ENCODE measurements at regions not wholly inside any gene's neighbourhood (a gene's known extent, or its start where the extent isn't known, plus 50 kb on each side); places are given as distances from the start of the nearest gene placed in this dataset.

DNA sequence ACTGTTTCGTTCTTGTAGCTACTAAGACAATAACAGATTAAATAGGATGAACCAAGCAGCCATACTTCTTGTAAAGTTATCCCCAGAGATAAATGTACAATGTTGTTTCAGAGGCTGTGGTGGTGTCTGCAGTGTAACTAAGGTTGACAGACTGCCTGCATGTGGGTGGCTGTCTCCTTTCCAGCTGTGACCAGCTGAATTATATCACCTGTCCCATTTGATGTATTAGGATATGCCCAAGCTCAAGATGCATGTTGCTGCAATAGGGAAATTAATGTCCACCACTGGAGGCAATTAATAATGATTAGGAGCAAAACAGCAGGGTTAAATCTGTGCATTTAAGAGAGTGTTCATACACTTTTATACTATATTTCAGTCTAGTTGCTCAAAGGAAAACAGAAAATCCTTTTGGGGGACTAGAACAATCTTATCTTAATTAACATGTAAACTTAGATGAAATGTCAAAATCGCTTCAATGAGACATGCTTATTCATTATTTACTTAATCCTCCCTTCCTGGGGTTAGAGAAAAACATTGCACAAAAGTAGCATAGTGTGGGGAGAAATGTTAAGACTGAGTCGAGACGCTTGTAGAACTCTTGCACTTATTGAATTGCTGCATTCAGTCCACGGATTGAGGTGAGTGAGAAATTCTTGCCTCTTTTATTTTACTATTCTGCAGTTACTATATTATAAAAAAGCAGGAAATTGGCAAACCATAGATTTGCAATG, 269.0 kb downstream of the SNX10 start:
- no peak for DNase-seq

DNA sequence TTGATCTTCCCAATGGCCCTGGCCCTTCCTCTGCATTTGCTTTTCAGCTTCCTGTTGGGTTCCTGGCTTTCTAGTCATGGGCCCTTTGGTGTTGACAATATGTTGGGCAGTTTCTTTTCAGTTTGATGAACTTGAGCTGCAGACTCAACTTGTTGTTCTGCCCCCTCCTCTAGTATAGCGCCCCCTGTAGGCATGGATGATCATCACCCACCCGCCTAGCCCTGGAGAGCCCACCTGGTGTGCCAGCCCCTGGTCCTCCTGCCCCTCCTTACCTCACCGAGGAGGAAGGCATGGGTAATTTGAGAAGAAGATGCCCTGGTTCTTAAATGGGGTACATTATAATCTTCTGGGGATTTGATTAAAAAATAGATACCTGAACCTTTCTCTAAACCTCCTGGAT, 271.2 kb downstream of the SNX10 start:
- DNase-seq, result no peak

DNA sequence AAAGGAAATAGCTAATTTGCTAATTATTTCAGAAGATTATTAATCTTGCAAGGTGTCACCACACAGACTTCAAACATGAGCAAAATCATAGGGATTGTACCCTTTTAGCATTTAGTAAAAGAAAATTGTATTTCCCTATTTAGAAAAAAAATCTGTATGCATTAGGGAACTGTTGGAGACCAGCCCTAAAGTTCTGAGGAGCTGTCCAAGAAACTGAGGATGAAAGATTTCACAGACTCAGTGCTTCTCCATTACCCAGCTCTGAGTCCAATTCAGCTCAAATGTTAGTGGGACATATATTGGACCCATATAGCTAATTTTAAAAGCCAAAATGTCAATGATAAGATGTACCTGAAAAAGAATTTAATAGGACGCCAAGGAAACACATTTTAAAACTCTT, 271.7 kb downstream of the SNX10 start:
- DNase-seq, result no peak

DNA sequence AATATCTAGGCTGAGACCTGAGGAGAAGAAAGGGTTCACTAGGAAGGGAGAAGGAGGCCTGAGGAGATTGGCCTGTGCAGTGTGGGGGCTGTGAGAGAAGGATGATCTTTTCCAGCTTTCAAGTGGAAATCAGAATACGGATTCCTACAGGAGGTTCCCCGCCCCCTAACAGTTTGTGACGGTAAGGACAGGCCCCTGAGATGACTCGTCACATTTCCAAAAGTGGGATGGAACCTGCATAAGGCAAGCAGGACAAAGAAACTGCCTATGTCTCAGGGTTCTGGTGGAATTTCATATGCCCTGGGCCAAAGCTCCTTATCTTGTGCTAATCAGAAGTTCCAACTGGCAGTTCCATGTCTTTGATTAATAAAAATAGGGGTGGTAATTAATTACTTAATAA, 275.6 kb downstream of the SNX10 start:
- no peak for DNase-seq

DNA sequence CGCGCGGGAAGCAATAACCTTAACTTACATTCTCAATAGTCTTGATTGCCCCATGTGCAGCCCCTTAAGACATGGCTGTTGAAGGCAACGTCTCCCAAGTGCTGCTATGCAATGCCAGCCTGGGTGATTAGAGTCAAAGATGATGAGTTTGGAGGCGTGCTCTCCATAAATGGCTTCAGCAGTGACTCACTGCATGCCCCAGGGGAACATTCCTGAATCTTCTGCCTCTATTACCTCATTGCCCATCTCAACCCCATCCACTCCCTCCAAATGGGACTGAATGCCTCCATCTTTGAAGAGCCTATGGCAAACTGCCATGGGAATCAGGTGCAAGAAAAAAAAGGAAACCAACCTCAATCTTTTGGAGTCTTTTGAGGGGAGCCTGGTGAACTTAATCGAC, 282.8 kb downstream of the SNX10 start:
- DNase-seq, result no peak

DNA sequence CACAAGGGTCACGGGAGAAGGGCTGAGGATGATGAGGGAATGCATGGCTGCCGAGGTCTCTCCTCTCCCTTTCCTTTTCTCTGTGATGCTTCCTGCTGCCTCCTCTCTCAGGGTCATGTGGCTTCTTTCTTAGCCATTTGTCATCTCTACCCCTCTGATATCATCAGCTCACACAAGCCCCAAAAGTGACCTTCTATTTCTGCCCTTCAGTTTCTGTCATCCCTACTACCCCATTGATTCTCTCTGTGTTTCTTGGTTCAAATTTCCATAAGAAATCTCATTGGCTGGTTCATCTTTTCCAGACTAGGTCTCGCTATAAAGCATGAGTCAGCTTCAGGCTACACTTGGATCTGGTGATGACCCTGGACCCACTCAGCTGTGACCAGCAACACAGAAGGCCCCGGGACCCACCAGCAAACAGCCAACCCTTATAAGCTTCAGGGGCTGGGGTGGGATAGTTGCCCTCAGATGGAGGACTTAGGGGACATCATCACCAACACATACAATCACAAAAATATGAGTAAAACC, 284.3 kb downstream of the SKAP2 start:
- no peak for DNase-seq

DNA sequence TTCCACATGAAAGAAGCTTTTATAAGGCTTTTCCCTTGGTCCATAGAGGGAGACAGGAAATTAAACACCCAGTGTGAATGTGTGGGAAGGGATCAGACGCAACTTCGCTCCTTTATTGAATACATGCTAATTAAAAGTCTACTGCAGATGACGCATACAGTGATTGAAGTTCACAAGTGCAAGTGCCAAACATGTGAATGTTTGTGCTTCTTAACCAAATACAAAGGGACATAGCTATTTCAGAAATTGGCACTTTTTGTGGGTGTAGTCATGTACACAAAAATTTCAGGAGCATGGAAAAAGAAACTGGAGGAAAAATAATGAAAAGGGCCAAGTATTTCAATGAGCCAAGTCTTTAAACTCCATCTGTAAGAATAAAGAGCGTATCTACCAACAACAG, 283.7 kb downstream of the SKAP2 start:
- no peak for DNase-seq

DNA sequence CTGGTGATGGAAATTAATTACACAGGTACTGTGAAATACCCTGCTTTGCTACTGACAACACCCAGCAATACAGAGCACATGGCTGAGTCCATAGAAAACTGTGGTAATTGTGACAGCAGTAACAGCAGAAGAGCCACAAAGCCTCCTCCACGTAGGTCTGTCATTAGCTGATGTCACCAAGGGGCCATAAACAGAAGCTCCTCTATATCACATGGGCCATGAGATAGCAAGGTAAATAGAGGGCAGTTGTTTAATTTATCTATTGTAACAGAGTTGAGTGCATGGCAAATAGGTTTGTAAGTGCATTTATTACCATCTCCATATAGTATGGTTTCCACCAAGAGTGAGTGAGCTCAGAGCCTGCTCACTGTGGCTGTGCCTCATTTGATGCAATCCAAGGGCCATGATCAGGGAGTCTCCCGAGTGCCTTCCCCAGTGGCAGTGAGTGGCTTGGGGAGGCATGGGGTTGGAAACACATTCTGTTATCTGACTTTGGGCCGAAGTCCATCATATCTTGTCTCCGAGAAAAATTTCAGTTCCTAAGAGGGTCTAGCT, 281.2 kb downstream of the SKAP2 start:
- DNase-seq, result peak; percentile 99

DNA sequence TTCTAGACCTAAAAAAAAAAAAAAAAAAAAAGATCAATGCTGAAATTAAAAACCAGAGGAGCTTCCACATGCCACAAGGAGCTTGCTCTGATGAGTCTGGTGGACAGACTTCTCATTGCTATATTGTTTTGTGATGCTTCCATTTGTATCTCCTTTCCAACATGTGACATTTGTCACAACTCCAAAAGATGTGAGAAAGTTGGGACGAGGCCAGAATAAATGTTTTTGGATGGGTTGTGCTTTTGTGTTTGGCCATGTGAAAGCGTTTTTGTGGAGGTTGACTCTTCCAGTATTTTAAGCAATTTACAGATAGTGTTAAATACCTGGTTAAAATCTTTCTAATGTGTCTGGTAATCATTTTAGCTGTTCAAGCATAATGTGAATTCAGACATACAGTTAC, 280.1 kb downstream of the SKAP2 start:
- DNase-seq, result no peak

DNA sequence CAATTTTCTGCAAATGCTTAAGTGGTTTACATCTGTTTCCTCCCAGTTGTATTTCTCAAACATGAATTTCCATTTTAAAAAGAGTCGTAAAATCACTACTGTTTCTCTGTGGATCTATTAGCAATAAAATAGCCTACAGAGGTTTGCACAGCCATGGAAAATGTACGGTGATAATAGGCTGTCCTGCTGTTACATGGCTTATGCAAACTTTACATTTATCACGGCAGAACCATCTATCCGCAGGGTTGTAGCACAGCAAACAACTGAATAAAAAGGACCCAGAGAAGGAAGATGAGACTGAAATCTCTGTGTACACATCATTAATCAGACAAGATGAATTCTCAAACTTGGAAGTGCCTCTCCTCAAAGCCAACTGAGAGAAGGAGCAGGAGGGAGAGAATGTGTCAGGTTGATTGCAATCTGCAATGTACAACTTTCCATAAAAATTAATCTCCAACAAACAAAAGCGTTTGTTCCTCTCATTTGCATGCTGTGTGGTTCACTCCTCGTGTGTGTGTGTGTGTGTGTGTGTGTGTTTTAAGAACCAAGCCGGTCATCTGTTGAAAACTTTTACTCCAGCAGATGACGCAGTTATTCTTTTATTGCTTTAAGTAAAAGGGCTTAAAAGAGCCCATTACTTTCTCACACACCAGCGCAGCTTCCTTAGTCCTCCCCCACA, 279.3 kb downstream of the SKAP2 start:
- DNase-seq, result peak; percentile 89

DNA sequence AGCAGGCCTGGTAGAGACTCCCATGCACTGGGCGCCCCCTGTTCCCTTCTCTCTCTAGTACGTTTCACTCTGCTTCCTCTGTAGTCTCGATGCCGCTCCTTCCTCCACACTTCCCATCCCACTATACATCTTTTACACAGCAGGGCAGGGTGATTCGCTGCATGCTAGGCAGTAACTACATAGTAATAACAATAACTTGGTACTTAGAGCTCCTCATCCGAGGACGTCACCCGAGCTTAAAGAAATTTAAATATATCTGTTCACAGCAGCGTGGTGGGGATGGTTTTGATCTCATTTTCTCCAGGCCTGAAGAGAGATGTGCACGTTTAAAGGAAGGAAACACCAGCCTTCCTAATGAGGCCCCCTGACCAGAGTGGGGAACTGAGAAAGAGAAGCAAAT, 276.9 kb downstream of the SKAP2 start:
- DNase-seq, result no peak

DNA sequence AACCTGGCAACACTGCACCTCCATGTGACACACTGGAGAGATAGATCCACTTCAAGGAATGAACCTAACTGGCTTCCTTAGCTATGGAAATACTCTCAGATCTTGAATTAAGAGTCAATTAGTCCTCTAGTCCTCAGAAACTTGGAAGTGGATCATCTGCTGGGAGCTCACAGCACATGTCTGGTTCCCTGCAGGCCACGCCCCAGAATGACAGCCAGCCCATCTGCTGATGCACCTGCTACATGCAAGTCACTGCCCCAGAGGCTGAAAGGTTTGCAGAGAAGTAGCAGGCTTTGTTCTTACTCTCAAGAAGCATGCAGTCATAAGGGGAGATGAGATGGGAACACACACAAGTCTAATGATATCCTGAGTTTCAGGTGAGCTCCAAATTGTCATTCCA, 275.9 kb downstream of the SKAP2 start:
- peak; percentile 75 for DNase-seq

DNA sequence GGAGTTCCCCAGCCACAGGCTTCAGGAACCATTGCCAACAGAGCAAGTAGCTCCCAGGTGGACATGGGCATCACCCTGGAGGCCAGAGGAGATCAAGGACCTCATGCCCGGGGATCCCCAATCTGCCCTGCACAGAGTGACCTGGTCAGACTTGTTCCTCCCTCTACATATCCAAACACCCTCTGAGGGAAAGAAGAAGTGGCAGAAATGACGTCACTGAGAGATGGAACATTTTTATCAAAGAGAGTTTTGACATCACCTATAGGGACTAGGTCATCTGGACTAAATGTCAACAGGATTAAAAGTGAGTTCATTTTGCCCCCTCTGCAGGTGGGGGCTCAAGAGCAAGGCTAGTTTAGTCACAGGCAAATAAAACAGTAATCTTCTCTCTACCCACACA, 273.7 kb downstream of the SKAP2 start:
- no peak for DNase-seq

DNA sequence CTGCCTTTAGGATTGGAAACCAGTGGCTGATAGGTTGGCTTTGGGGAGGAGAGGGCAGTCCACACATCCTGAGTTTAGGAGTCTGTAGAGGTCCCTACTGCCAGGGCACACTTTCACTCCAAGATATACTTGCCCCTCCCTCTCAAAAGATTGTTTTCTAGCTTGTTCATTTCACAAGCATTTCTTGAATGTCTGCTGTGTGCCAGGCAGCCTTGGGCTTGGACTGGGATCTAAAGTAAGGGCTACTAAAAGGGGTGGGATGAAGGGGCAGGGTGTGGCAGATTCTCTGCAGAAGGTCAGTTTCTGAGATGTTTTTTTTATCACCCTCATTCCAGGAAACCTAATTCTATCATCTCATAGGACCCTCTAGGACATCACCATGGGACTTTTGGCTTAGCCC, 272.4 kb downstream of the SKAP2 start:
- DNase-seq, result no peak

DNA sequence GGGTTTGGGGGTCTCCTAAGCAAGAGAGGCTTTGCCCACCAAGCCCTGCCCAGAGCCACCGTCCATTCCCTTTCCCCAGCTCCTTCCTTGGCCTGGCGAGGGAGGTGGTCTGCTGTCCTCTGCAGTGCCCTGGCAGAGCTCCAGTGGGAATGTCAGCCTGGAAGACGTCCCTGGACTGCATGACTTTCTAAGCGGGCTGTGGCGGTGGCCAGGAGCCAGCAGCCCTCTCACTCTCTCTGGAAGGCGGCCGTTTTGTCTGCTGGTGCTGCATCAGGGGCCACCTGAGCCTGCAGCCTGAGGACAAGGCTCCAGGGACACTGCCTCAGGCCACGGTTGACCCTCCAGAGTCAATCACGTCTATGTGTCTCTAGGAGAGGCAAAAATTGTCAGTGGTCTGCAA, 271.0 kb downstream of the SKAP2 start:
- DNase-seq, result no peak

DNA sequence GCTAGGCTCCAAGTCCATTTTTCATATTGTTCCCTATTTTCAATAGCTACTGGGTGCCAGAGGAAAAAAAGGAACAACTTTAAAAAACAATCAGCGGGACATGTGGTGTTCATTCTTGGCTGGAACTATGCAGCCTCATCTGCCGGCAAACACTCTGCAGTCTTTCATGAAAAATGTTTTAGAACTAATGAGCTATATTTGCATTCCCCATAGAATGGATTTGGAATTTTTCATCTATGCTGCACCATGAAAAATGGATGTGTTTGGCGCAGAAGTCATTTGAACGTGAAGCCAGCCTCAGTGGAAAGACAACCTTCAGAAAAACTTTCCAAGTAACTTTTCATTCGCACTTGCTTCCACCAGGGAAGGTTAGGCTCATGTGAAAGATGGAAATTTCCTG, 270.5 kb downstream of the SKAP2 start:
- DNase-seq, result no peak

DNA sequence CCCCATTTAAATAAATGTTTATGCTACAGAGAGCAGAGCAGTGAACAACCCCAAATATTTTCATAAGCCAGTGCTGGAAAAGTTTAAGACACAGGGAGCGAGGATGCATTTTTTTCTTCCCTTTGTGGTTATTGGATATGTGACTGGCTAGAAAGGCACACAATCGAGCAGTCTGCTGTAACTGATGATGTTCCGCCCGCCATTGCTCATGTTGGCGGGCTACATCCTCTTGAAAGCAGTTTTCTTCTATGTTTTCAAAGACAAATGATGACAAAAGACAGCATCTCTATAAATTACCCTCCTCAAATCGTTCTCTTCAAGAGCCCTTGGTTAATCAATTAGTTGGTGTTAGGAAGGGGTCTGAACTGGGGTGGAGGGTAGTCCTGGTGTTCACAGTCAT, 269.8 kb downstream of the SKAP2 start:
- DNase-seq, result no peak

DNA sequence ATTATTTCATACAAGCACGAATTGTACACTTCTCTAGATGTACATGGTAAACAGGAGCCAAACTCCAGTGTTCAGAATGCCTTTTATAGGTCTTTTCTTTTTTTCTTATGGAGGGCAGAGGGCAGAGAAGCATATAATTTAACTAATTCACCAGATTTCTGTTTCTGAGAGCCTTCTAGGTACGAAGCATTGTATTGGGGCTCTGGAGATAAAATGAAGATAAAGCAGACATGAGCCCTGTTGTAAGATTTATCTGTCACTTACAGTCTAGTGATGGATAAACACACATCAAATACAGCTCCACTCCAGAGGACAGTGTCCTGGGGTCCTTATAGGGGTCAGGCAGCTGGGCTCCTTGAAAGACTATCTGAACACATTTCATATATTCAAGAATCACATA, 265.5 kb downstream of the SKAP2 start:
- no peak for DNase-seq

DNA sequence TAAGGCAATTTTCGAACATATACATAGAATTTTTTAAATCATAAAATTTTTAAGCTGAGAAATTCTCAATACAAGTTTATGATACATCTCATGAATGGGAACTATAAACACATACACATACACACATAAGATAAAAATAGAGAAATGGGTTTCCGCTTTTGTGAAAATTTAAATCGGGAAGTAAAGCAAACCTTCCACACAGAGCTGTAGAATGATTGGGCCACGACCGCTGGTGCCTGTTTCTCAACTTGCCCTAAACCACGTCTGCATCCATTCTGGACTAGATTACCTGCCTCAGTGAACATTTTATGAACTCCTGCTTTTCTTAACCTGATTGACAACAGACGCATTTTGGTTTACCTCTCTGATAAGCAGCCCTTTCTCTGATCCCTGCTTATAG, 264.4 kb downstream of the SKAP2 start:
- DNase-seq, result no peak

DNA sequence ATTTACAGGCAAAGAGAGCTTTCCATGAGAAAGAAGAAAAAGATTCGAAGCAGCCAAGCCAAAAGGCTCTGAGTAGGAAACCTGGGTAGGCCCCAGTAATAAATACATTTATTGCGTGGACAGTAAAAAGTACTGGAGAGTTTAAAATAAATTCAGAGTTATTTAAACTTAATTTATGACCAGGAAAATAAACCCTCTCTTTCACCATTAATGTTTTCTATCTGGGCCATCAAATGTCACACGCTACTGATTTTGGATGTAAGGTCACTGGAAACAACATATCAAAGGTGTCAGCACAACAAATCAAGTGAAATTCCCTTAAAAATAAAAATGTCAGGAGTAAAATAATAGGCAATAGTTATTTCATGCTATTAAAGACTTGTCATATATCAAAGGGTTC, 264.0 kb downstream of the SKAP2 start:
- no peak for DNase-seq

DNA sequence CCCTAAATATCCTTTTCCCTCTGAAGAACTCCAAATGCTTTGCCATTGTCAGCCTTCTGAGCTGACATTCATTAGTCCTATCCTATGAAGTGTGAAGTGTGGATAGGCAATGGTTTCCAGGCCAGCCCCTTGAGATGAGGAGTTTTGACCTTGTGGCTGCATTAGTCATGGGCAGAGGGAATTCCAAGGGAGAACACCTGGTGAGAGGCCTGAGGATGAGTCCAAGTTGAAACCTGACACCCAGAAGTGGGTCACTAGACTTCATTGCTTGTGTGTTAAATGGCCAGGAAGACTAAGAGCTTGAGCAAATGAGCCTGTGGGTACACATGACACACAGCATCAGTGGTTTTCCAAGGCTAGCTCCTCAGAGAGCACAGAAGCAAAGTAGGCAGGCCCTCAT, 260.8 kb downstream of the SKAP2 start:
- DNase-seq, result peak; percentile 32

DNA sequence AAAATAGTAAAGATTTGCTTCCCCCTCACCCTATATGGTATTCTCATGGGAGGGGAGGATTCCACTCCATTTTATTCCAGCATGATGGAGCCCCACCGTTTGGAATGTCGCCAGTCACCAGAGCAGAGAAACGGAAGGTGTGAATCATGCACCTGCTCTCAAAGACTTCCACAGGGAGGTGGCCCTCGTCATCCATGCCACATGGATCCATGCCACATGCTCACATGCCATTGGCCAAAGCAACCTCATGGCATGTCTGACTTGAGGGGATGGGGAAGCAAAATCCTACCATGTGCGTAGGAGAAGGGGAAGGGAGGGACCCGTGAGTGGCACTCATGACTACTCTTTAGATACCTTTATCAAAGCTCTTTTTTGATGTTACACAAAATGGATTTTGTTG, 256.0 kb downstream of the SKAP2 start:
- DNase-seq, result no peak

DNA sequence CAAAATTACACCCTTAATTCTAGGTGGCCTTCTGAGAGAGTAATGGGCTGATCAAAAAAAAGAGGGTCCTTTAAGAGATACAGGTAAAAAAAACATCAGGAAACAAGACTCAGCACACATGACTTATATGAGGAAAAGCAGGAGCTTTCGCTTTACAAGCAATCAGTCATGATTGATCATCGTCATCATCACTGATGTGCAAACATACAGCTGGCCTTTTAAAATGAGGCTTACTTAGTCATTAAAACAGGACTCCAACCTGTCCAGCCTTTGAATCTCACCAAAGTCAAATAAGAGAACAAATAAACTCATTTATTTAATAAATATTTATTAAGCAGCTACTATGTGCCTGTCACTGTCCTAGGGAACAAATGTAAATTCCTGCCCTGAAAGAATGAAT, 255.3 kb downstream of the SKAP2 start:
- DNase-seq, result no peak

DNA sequence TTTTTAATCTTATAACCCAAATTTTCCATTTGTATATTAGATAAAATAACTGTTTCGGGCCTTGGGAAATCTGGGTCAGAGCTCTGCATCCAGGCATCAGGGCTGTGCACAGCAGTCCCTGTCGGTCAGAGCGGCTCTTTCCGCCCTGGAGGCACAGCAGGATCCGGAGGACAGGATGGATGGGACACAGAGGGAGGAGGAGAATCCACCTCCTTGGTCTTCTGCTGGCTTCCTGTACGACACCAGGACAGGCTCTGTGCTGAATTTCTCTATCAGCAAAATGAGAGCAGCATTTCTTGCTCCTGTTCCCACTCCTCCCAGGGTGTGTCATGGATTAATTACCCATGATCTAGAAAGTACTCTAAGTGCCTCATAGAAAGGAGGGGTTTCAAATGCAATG, 254.9 kb downstream of the SKAP2 start:
- DNase-seq, result no peak

DNA sequence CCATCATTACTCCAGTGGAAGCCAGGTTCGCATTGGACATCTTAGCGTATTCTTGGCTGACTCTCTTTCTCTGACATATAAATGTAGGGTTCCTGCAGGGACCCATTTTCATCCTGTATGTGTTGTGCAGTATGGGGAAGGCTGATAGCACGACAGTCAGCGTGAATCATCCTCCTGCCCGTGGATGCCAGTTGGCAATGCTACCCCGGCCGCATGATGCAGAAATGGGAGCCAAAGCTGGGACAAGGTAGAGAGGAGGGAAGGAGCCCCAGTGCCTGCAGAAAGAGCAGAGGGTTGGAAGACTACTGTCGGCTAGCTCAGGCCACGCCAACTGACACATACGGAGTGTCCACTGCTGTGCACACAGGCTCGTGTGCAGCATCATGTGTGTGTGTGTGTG, 251.6 kb downstream of the SKAP2 start:
- DNase-seq, result no peak
